Psoas muscle (tissue), 7 donors: ENCODE measurements at regions not wholly inside any gene's neighbourhood (a gene's known extent, or its start where the extent isn't known, plus 50 kb on each side); places are given as distances from the start of the nearest gene placed in this dataset.

Experiments used
- ATAC-seq, 4 donors: fragments of 200-7000 bp; cut with Tn5 transposase; one replicate each; pipeline ENCODE4 v1.9.1; 2020; ENCODE audit warnings: moderate library complexity in 3 of 4, mild to moderate bottlenecking in 2 of 4
- DNase-seq, 2 donors: peaks; one replicate each; pipeline ENCODE4 v3.0.0-alpha.2; 2020
- H3K27ac ChIP-seq: fragments of 200-600 bp; one replicate; pipeline ENCODE4 v1.8.0; 2022
- H3K27me3 ChIP-seq, 3 donors: fragments of 200-600 bp in 1 of 3; one replicate each; pipeline versions ENCODE4 v1.6.1 to v1.8.0; 2013 to 2022; ENCODE audit warnings: low read length in 2 of 3, mild to moderate bottlenecking in 2 of 3, moderate library complexity in 1 of 3; ENCODE audit not compliant: insufficient read depth in 3 of 3
- H3K36me3 ChIP-seq, 2 donors: fragments of 200-600 bp in 1 of 2; one replicate each; pipeline versions ENCODE4 v1.6.1 to v1.8.0; 2013 to 2022; ENCODE audit warnings: low read depth in 1 of 2, mild to moderate bottlenecking in 1 of 2, moderate library complexity in 1 of 2; ENCODE audit not compliant: insufficient read depth in 1 of 2
- H3K4me1 ChIP-seq: fragments of 200-600 bp; one replicate; pipeline ENCODE4 v1.8.0; 2022
- H3K4me3 ChIP-seq: fragments of 200-600 bp; one replicate; pipeline ENCODE4 v1.8.0; 2022; ENCODE audit warnings: mild to moderate bottlenecking
- H3K9me3 ChIP-seq: fragments of 200-600 bp; one replicate; pipeline ENCODE4 v1.8.0; 2022
- WGBS, 3 donors: extraction: QIAGEN DNeasy Blood & Tissue Kit; methylation state at CpG; one replicate each; pipeline versions ENCODE4 v1.1.6 to v1.1.7; 2013; 5-methylcytosine and 5-hydroxymethylcytosine counted together
- intact Hi-C, 2 donors: fragments of 100-400 bp; cut with DNase I; formaldehyde crosslinking; loops; one replicate each; pipeline versions ENCODE4 v1.11.0 to v1.14.2; 2022
- TF ChIP-seq, protein P1 (sequence below): fragments of 200-600 bp; IDR thresholded peaks from one replicate; pipeline ENCODE4 v1.8.0; 2022; ENCODE audit warnings: antibody characterized with exemption
- donor health status: healthy with polysubstance abuse.
- donor health status: DM: no; HTN: no; CAD: no; lungs with moderate emphysema.
- donor health status: Bipolar disorder and iron deficiency.
- donor health status: healthy.
- donor health status: DM: yes; HTN: yes; CAD: no.
- donor health status: DM: no; HTN: no; CAD: no.
- donor health status: DM: yes; HTN: yes; CAD: no.

DNA sequence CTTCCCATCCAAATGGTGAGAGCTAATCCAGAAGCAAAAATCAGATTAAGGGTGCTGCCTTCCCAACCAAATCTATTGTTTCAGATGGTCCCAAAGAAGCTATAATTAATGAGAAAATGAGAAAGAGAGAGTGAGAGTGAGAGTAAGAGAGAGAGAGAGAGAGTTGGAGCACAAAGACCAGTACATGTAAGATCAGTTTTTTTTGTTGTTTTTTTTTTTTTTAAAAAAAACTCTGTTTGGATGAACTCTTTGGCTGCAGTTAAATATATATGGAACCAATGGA lies 305.6 kb downstream of the PTEN start:
- intact Hi-C loops = no loop called here
- no peak overlapping the region for H3K27ac ChIP-seq
- ATAC-seq (no peak), DNase-seq (no peak)
- no peaks in the 10 kb centered on the region for H3K4me1 ChIP-seq
- H3K9me3 ChIP-seq = no peaks in the 10 kb centered on the region
- no peaks in the 10 kb centered on the region for H3K27me3 ChIP-seq
- H3K4me3 ChIP-seq = no peak overlapping the region
- no peaks in the 10 kb centered on the region for H3K36me3 ChIP-seq
- TF ChIP-seq, protein P1, sequence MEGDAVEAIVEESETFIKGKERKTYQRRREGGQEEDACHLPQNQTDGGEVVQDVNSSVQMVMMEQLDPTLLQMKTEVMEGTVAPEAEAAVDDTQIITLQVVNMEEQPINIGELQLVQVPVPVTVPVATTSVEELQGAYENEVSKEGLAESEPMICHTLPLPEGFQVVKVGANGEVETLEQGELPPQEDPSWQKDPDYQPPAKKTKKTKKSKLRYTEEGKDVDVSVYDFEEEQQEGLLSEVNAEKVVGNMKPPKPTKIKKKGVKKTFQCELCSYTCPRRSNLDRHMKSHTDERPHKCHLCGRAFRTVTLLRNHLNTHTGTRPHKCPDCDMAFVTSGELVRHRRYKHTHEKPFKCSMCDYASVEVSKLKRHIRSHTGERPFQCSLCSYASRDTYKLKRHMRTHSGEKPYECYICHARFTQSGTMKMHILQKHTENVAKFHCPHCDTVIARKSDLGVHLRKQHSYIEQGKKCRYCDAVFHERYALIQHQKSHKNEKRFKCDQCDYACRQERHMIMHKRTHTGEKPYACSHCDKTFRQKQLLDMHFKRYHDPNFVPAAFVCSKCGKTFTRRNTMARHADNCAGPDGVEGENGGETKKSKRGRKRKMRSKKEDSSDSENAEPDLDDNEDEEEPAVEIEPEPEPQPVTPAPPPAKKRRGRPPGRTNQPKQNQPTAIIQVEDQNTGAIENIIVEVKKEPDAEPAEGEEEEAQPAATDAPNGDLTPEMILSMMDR = no peak

GRCh38 chr10:88170628-88171027 lies 307.2 kb downstream of the PTEN start:
- ATAC-seq (no peak), DNase-seq (no peak)
- TF ChIP-seq, protein P1 = no peak
- Histone ChIP-seq H3K9me3 (no peaks in the 10 kb centered on the region), H3K27me3 (no peaks in the 10 kb centered on the region), H3K4me1 (no peaks in the 10 kb centered on the region), H3K27ac (no peak overlapping the region), H3K4me3 (no peak overlapping the region), H3K36me3 (no peaks in the 10 kb centered on the region)
- 99 to 100% (median 100%) methylated on average over 1 of the region's 1 CpG for WGBS, 3 donors
- intact Hi-C loops = no loop called here

DNA sequence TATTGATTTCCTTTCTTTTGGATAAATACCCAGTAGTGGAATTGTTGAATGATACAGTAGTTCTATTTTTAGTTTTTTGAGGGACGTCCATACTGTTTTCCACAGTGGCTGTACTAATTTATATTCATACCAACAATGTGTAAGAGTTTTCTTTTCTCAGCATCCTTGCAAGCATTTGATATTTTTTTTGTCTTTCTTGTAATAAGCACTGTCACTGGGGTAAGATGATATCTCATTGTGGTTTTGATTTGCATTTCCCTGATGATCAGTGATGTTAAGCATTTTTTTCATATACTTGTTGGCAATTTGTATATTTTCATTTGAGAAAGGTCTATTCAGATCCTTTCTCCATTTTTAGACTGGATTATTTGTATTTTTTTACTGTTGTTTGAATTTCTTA lies 308.7 kb downstream of the PTEN start:
- Histone ChIP-seq H3K27ac (no peak overlapping the region), H3K4me3 (no peak overlapping the region), H3K27me3 (no peaks in the 10 kb centered on the region), H3K36me3 (no peaks in the 10 kb centered on the region), H3K4me1 (no peaks in the 10 kb centered on the region), H3K9me3 (no peaks in the 10 kb centered on the region)
- 38 to 54% (median 38%) methylated on average over 1 of the region's 1 CpG for WGBS, 3 donors
- DNase-seq (no peak), ATAC-seq (no peak)
- TF ChIP-seq, protein P1 = no peak
- intact Hi-C loops = no loop called here

DNA sequence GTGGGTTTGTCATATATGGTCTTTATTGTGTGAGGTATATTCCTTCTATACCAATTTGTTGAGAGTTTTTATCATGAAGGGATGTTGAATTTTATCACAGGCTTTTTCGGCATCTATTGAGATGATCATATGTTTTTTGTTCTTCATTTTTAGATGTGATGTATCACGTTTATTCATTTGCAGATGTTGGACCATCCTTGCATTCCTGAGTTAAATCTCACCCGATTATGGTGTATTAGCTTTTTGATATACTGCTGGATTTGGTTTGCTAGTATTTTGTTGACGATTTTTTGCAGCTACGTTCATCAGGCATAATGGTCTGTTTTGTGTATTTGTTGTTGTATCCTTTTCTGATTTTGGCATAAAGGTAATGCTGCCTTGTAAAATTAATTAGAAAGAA lies 311.0 kb downstream of the PTEN start:
- Histone ChIP-seq H3K9me3 (no peaks in the 10 kb centered on the region), H3K27ac (no peak overlapping the region), H3K4me3 (no peak overlapping the region), H3K36me3 (no peaks in the 10 kb centered on the region), H3K27me3 (no peaks in the 10 kb centered on the region), H3K4me1 (no peaks in the 10 kb centered on the region)
- ATAC-seq (no peak), DNase-seq (no peak)
- intact Hi-C loops = no loop called here
- TF ChIP-seq, protein P1 = no peak
- WGBS, 3 donors = 86 to 92% (median 90%) methylated on average over 5 of the region's 5 CpGs

- Histone ChIP-seq H3K9me3 (no peaks in the 10 kb centered on the region), H3K4me3 (no peak overlapping the region), H3K27ac (no peak overlapping the region), H3K27me3 (no peaks in the 10 kb centered on the region), H3K4me1 (no peaks in the 10 kb centered on the region), H3K36me3 (no peaks in the 10 kb centered on the region)
- TF ChIP-seq, protein P1 = no peak
- intact Hi-C loops = no loop called here
- peak in 1 of 4 donors; percentile 80 for ATAC-seq
- no peak for DNase-seq
These were observed 315.3 kb downstream of the PTEN start for GRCh38 chr10:88178758-88179157.
